ENCODE measurements at regions not wholly inside any gene's neighbourhood (a gene's known extent, or its start where the extent isn't known, plus 50 kb on each side); places are given as distances from the start of the nearest gene placed in this dataset.

DNA sequence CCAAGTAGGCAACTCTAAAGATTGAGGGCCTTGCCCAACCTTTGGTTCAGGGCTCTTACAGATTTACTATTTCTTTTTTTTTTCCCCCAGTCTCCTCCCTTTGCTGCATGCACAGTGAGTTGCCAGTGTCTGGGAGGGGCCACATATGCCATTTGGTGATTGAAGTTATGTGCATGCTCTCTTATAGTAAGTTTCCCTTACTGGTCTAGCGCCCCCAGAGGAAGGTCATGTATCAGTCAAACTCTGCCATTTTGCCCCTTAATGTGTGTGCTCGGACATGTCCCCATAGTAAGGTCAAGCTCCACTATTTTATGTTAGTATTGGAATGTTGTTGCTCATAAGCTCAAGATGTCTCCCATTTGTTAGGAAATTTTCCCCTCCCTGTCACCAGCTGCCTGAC lies 1138.0 kb upstream of the SLC10A2 start:
- DNase-seq (ENCODE audit: low spot score) (peak; percentile 18), ATAC-seq (no peak)
- peaks cover 3% of the 10 kb centered on the region; the same call in 2 of the 3 replicates for H3K4me1 Mint-ChIP-seq
- peaks cover 4% of the 10 kb centered on the region for H3K27me3 Mint-ChIP-seq (ENCODE audit: insufficient read depth, low read depth, poor library complexity)
- Histone ChIP-seq H3K4me2 (no peak overlapping the region), H4K20me1 (replicated peaks; ENCODE audit: insufficient read depth) (no peaks in the 10 kb centered on the region), H3K9me2 (ENCODE audit: insufficient read depth) (peaks cover 8% of the 10 kb centered on the region), H3K4me3 (no peak overlapping the region), H3F3A (replicated peaks; ENCODE audit: low read depth) (no peaks in the 10 kb centered on the region), H3K4me1 (ENCODE audit: insufficient read depth) (peaks cover 6% of the 10 kb centered on the region; the same call in 1 of the 2 replicates), H3K27ac (ENCODE audit: low read depth) (no peak overlapping the region), H3K36me3 (ENCODE audit: insufficient read depth) (no peaks in the 10 kb centered on the region), H3K27me3 (ENCODE audit: insufficient read depth) (no peaks in the 10 kb centered on the region), H3K79me2 (replicated peaks; ENCODE audit: insufficient read depth) (no peaks in the 10 kb centered on the region), H2AFZ (no peak overlapping the region)
- no peak overlapping the region for H3K27ac Mint-ChIP-seq
- peaks cover 9% of the 10 kb centered on the region; the same call in 2 of the 3 replicates for H3K36me3 Mint-ChIP-seq (ENCODE audit: low read depth)
- no peak overlapping the region for H3K4me3 Mint-ChIP-seq
- H3K9me3 Mint-ChIP-seq = no peaks in the 10 kb centered on the region
- no peak for TF ChIP-seq NANOG (IDR thresholded peaks at IDR 0.05; ENCODE audit: borderline replicate concordance)
- TF ChIP-seq, protein P1, sequence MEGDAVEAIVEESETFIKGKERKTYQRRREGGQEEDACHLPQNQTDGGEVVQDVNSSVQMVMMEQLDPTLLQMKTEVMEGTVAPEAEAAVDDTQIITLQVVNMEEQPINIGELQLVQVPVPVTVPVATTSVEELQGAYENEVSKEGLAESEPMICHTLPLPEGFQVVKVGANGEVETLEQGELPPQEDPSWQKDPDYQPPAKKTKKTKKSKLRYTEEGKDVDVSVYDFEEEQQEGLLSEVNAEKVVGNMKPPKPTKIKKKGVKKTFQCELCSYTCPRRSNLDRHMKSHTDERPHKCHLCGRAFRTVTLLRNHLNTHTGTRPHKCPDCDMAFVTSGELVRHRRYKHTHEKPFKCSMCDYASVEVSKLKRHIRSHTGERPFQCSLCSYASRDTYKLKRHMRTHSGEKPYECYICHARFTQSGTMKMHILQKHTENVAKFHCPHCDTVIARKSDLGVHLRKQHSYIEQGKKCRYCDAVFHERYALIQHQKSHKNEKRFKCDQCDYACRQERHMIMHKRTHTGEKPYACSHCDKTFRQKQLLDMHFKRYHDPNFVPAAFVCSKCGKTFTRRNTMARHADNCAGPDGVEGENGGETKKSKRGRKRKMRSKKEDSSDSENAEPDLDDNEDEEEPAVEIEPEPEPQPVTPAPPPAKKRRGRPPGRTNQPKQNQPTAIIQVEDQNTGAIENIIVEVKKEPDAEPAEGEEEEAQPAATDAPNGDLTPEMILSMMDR (conservative IDR thresholded peaks at IDR 0.05; ENCODE audit: low read depth in 2 of 2) = peak; percentile 35 to 46
- TF ChIP-seq, protein P2, sequence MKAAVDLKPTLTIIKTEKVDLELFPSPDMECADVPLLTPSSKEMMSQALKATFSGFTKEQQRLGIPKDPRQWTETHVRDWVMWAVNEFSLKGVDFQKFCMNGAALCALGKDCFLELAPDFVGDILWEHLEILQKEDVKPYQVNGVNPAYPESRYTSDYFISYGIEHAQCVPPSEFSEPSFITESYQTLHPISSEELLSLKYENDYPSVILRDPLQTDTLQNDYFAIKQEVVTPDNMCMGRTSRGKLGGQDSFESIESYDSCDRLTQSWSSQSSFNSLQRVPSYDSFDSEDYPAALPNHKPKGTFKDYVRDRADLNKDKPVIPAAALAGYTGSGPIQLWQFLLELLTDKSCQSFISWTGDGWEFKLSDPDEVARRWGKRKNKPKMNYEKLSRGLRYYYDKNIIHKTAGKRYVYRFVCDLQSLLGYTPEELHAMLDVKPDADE (IDR thresholded peaks at IDR 0.05) = no peak
- TF ChIP-seq EZH2 (IDR thresholded peaks at IDR 0.05; ENCODE audit: low read depth, unreplicated experiment) = no peak
- no peak for TF ChIP-seq CREB1 (CRISPR knock-in tag; IDR thresholded peaks at IDR 0.05; ENCODE audit: low read depth)
- no peak for TF ChIP-seq JUNB (IDR thresholded peaks at IDR 0.05; ENCODE audit: unreplicated experiment)
- TF ChIP-seq, protein P3, sequence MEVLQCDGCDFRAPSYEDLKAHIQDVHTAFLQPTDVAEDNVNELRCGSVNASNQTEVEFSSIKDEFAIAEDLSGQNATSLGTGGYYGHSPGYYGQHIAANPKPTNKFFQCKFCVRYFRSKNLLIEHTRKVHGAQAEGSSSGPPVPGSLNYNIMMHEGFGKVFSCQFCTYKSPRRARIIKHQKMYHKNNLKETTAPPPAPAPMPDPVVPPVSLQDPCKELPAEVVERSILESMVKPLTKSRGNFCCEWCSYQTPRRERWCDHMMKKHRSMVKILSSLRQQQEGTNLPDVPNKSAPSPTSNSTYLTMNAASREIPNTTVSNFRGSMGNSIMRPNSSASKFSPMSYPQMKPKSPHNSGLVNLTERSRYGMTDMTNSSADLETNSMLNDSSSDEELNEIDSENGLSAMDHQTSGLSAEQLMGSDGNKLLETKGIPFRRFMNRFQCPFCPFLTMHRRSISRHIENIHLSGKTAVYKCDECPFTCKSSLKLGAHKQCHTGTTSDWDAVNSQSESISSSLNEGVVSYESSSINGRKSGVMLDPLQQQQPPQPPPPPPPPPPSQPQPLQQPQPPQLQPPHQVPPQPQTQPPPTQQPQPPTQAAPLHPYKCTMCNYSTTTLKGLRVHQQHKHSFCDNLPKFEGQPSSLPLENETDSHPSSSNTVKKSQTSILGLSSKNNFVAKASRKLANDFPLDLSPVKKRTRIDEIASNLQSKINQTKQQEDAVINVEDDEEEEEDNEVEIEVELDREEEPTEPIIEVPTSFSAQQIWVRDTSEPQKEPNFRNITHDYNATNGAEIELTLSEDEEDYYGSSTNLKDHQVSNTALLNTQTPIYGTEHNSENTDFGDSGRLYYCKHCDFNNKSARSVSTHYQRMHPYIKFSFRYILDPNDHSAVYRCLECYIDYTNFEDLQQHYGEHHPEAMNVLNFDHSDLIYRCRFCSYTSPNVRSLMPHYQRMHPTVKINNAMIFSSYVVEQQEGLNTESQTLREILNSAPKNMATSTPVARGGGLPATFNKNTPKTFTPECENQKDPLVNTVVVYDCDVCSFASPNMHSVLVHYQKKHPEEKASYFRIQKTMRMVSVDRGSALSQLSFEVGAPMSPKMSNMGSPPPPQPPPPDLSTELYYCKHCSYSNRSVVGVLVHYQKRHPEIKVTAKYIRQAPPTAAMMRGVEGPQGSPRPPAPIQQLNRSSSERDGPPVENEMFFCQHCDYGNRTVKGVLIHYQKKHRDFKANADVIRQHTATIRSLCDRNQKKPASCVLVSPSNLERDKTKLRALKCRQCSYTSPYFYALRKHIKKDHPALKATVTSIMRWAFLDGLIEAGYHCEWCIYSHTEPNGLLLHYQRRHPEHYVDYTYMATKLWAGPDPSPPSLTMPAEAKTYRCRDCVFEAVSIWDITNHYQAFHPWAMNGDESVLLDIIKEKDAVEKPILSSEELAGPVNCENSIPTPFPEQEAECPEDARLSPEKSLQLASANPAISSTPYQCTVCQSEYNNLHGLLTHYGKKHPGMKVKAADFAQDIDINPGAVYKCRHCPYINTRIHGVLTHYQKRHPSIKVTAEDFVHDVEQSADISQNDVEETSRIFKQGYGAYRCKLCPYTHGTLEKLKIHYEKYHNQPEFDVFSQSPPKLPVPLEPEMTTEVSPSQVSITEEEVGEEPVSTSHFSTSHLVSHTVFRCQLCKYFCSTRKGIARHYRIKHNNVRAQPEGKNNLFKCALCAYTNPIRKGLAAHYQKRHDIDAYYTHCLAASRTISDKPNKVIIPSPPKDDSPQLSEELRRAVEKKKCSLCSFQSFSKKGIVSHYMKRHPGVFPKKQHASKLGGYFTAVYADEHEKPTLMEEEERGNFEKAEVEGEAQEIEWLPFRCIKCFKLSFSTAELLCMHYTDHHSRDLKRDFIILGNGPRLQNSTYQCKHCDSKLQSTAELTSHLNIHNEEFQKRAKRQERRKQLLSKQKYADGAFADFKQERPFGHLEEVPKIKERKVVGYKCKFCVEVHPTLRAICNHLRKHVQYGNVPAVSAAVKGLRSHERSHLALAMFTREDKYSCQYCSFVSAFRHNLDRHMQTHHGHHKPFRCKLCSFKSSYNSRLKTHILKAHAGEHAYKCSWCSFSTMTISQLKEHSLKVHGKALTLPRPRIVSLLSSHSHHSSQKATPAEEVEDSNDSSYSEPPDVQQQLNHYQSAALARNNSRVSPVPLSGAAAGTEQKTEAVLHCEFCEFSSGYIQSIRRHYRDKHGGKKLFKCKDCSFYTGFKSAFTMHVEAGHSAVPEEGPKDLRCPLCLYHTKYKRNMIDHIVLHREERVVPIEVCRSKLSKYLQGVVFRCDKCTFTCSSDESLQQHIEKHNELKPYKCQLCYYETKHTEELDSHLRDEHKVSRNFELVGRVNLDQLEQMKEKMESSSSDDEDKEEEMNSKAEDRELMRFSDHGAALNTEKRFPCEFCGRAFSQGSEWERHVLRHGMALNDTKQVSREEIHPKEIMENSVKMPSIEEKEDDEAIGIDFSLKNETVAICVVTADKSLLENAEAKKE (CRISPR knock-in tag; IDR thresholded peaks at IDR 0.05) = no peak
- no peak for TF ChIP-seq EZH2phosphoT487 (IDR thresholded peaks at IDR 0.05; ENCODE audit: unreplicated experiment)

Measured in GM23338 (cell line).